DOHH2 (cell line): ENCODE measurements at regions not wholly inside any gene's neighbourhood (a gene's known extent, or its start where the extent isn't known, plus 50 kb on each side); places are given as distances from the start of the nearest gene placed in this dataset.

Experiments used
- EZH2phosphoT487 ChIP-seq: fragments of 200-600 bp; sonication (generic); IDR thresholded peaks from 2 replicates; pipeline ENCODE4 v1.6.1; 2017; ENCODE audit warnings: borderline replicate concordance, mild to moderate bottlenecking, antibody characterized with exemption, low read length, moderate library complexity, mixed read lengths
- TF ChIP-seq, protein P1 (sequence below): fragments of 200-600 bp; sonication (generic); IDR thresholded peaks from one replicate; pipeline ENCODE4 v1.5.1; 2014; ENCODE audit warnings: antibody characterized with exemption, mild to moderate bottlenecking, low read depth, low read length; ENCODE audit not compliant: poor library complexity, severe bottlenecking

DNA sequence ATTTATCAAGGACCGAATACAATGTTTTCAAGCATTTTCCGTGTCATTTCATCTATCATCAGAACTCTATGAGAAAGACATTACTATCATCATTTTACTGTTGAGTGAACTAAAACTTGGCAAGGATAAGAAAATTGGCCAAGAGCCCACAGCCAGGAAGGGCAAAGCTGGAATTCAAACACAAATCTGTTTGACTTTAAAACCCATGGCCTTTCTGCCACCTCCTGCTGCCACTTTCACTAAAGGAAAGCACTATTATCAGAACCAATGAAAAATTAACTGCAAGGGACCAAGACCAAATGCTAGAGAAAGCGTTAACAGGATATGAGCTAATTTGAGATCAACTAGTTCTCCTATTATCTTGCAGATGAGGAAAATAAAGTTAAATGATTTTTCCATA lies 2759.2 kb downstream of the ARAP2 start:
- TF ChIP-seq, protein P1, sequence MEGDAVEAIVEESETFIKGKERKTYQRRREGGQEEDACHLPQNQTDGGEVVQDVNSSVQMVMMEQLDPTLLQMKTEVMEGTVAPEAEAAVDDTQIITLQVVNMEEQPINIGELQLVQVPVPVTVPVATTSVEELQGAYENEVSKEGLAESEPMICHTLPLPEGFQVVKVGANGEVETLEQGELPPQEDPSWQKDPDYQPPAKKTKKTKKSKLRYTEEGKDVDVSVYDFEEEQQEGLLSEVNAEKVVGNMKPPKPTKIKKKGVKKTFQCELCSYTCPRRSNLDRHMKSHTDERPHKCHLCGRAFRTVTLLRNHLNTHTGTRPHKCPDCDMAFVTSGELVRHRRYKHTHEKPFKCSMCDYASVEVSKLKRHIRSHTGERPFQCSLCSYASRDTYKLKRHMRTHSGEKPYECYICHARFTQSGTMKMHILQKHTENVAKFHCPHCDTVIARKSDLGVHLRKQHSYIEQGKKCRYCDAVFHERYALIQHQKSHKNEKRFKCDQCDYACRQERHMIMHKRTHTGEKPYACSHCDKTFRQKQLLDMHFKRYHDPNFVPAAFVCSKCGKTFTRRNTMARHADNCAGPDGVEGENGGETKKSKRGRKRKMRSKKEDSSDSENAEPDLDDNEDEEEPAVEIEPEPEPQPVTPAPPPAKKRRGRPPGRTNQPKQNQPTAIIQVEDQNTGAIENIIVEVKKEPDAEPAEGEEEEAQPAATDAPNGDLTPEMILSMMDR: no peak
- TF ChIP-seq EZH2phosphoT487: no peak
